ENCODE measurements at regions not wholly inside any gene's neighbourhood (a gene's known extent, or its start where the extent isn't known, plus 50 kb on each side); places are given as distances from the start of the nearest gene placed in this dataset.

GRCh38 chr7:17239046-17239445, 59.4 kb upstream of the AHR start:
- TF ChIP-seq, protein P1, sequence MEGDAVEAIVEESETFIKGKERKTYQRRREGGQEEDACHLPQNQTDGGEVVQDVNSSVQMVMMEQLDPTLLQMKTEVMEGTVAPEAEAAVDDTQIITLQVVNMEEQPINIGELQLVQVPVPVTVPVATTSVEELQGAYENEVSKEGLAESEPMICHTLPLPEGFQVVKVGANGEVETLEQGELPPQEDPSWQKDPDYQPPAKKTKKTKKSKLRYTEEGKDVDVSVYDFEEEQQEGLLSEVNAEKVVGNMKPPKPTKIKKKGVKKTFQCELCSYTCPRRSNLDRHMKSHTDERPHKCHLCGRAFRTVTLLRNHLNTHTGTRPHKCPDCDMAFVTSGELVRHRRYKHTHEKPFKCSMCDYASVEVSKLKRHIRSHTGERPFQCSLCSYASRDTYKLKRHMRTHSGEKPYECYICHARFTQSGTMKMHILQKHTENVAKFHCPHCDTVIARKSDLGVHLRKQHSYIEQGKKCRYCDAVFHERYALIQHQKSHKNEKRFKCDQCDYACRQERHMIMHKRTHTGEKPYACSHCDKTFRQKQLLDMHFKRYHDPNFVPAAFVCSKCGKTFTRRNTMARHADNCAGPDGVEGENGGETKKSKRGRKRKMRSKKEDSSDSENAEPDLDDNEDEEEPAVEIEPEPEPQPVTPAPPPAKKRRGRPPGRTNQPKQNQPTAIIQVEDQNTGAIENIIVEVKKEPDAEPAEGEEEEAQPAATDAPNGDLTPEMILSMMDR (IDR thresholded peaks at IDR 0.05): no peak
- TF ChIP-seq POLR2A (IDR thresholded peaks at IDR 0.05): no peak
